HG03025 (cell line): ENCODE measurements at regions not wholly inside any gene's neighbourhood (a gene's known extent, or its start where the extent isn't known, plus 50 kb on each side); places are given as distances from the start of the nearest gene placed in this dataset.

Experiments used
- ATAC-seq: cut with Tn5 transposase; IDR thresholded peaks from one replicate; pipeline ENCODE4 v1.9.1; 2021; ENCODE audit warnings: mild to moderate bottlenecking, moderate library complexity; ENCODE audit not compliant: unreplicated experiment, low FRiP score

- no peak for ATAC-seq
Observed at GRCh38 chr12:115079760-115080159, 395.8 kb upstream of the TBX3 start.

- no peak for ATAC-seq
Observed at GRCh38 chr12:115078990-115079389, 395.0 kb upstream of the TBX3 start.

- ATAC-seq, result no peak
Observed at GRCh38 chr12:115078334-115078733, 394.4 kb upstream of the TBX3 start.

- no peak for ATAC-seq
Observed at GRCh38 chr12:115075552-115076170, 391.7 kb upstream of the TBX3 start.

DNA sequence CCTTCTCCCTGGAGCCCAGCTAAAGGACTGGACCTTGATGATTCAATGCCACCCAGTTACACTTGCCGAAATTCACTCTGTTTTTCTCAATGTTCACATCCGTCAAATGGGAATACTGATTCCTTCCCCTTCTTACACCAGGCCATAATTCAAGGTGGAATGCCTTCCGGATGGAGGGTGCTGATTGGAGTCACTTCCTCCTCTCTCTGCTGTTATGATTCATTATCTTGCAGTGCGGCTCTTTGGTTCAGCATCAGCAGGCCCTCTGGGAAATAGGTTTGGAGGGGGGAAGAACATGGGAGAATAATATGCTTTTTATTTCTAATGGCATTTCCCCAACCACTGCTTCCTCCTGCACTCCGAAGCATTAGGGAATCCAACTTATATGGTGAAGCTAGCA is 390.6 kb upstream of the TBX3 start:
- ATAC-seq, result no peak

GRCh38 chr12:115072712-115073111 is 388.7 kb upstream of the TBX3 start:
- ATAC-seq, result no peak

GRCh38 chr12:115070313-115070712 is 386.3 kb upstream of the TBX3 start:
- ATAC-seq, result no peak

DNA sequence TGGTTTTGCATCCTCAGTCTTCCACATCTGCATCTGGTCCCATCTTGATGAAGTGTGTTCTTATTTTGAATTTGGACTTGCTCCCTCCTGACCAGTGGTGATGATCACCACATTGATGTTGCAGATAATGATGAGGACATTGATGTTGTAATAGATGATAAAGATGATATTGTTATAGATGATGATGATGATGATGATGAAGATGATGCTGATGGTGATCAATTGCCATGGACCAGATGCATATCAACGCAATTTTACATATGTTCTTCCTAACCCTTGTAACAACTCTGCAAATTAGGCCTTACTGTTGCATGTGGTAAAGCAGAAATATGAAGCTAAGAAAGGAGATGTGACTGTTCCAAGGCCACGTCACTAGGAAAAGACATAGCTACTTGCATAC is 380.3 kb upstream of the TBX3 start:
- no peak for ATAC-seq

DNA sequence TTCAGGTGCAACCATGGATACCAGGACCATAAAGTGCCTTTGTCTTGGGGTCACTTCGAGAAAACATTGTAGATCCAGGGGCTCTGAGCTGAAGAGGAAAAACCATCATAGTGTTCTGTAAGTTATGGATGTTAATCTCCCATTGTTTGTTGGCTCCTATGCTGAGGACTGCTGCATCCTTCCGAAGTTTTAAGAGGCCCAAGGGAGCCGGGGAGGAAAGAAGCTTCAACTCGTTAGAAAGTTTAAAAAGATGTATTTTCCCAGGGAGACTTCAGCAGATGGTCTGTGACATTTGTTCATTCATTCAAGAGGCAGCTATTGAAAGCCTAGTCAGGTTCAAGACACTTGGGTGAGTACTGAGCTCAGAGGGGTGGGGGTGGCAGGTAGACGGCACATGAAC is 378.8 kb upstream of the TBX3 start:
- no peak for ATAC-seq

- no peak for ATAC-seq
Observed at GRCh38 chr12:115060477-115061168, 376.6 kb upstream of the TBX3 start.

GRCh38 chr12:115057445-115057844 is 373.5 kb upstream of the TBX3 start:
- no peak for ATAC-seq

DNA sequence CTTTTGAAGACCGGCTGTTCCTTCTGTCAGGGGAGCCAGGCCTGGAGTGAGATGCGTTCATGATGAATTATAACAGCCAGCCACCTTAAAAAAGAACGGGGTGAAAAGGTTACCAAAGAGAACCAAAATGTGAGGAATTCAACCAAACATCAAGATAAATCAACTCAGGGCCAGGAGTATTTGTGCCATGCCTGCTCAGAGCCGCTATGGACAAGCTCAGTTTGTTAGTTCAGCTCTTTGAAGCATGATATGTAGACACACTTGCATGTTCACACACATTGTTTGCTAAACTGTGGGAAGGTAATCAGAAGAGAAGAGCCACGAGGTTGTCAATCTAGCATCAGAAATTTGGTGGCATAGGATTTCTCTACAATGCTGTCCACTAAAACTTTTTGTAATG is 367.4 kb upstream of the TBX3 start:
- no peak for ATAC-seq

DNA sequence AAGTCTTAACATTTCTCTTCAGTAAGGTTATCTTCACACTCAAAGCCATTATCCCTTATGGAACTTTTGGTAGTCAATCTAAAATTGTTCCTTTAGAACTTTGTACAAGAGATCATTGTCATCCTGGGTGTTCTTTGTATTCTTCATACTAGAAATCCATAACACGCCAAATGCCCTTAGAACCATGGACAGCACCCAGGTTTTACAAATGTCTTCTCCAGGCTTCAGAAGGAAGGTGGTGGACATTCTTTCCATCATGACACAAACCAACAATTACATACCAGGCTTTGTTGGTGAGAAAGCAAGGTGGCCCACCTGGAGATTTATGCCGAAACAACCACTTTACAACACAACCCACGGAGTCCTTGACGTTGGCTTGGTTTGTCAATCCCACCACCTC is 365.6 kb upstream of the TBX3 start:
- ATAC-seq, result no peak

DNA sequence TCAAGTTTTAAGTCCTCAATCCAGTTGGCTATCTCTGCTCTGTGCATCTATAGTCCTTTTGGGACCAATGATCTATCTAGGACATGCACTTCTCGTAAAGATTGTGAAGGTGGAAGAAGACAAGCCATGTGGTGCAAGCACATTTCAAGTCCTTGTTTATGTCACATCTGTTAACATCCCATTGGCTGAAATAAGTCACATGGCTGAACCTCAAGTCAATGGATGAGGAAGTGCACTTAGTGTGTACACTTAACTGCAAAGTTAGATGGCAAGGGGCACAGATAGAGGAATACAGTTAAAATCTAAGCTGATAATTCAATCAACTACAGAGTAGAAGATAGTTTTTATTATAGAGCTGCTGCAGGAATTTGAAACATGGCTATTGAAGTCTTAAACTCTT is 362.8 kb upstream of the TBX3 start:
- no peak for ATAC-seq

DNA sequence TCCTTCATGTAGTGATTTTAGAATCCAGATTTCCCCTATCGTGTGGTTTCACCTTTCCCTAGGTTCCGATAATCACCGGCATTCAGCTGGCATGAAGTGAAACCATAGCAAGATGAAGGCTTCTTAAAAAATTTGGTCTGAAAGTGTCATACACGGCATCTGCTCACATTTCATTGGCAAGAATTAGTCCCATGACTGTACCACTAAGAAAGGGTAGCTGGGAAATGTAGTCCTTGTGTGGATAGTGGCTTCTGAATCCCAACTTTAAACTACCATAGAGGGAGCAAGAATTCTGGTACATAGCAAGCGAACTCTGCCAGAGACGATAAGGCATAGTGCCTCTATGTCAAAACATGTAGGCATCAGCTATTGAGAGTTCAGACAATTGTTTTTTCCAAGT is 360.1 kb upstream of the TBX3 start:
- ATAC-seq, result no peak

DNA sequence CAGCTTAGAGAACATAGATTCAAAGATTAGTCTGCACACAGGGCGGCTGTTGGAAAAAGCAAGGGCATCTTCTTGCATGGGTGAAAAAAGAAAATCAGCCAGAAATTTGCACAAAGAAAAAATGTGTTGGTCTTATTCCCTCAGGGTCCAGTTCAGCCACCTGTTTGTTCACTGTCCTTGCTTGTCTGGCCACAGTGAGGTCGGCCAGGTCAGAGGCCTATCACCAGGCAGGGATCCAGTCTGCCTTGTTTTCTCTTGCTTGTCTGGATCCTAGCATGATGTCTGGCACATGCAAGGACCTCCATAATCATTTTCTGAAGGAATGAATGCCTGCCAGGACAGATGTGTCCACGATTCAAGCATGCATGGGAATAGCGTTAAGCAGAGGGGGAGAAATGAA is 359.1 kb upstream of the TBX3 start:
- no peak for ATAC-seq

GRCh38 chr12:115042341-115042740 is 358.4 kb upstream of the TBX3 start:
- ATAC-seq, result no peak

DNA sequence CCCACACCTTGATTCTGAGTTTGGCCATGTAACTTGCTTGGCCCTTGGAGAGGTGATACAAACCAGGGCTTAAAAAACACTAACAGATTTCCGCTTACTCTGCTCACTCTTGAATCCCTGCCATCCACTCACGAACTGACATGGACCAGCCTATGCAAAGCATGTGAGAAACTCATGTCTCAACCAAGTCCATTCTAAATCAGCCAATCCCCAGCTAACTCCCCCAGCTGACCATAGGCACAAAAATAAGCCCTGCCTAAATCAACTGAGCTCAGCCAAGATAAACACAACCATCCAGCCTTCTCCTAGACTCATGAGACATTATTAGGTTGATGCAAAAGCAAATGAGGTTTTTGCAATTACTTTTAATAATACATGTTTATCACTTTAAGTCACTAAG is 353.9 kb upstream of the TBX3 start:
- ATAC-seq, result no peak

DNA sequence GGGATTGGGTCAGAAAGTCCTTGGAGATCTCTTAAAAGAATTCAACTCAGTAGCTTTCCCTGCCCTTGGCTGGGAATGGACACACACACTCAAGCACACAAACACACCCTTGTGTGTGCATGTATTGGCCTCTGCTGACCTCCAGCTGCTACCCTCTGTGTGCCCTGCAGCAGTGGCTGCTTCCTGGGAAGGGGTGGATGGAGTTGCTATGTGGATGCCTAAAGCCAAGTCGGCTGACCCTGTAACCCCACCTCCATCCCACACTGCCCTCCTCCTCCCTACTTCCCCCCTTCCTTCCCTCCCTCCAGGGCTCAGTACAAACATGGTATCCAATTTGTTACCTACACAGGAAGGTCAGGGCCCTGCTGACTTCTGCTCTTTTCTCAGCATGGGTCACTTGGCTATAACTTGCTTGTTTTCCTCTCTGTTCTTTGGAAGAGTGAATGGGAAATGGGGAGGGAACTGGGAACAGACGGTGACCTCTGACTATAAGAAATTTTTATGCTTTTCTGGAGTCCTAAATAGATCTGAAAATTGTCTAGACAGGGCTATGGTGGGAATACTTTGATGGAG is 351.6 kb upstream of the TBX3 start:
- no peak for ATAC-seq

DNA sequence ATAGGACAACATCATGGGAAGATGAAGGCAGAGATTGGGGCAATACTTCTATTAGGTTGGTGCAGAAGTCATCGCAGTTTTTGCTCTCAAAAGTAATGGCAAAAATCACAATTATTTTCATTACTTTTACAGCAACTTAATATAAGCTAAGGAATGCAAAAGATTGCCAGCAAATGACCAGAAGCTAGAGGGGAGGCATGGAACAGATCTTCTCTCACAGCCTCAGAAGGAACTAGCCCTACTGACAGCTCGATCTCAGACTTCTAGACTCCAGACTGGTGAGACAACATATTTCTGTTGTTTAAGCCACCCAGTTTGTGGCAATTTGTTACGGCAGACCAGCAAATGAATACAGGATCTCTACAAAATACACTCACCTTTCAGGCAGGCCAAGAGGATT is 348.5 kb upstream of the TBX3 start:
- no peak for ATAC-seq

DNA sequence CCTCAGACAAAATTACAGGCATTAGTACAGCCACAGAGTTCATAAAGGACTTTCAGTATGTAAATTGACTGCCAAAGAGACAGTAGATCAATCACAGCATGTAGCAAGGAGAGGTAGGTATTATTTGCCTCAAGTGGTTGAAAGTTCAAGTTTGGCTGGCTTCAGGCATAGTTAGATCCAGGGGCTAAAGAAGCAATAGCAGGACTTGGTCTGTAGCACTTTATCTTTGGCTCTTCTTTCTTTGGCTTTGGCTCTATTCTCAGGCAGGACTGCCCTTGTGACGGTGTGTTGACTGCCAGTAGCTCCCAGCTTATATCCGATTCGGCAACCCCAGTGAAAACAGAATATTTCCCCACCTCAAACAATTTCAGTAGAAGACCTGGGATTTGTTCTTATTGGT is 346.0 kb upstream of the TBX3 start:
- ATAC-seq, result no peak

DNA sequence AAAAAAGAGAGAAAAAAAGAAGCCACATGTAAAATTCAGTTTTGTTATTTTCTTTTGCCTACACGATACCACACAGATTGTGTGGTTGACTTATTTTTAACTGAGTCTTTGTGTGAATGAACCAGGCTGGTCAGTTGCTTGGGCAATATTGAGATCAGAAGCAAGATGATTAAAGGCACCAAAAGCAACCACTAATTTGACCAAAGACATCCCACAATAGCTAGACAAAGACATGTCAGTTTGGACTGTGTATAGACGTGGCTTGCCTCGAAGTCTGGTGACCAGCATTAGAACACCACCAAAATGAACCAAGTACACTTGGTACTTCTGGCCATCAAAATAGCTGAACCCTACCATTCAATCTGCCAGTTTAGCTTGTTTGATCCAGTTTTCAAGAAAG is 340.6 kb upstream of the TBX3 start:
- no peak for ATAC-seq
